ENCODE measurements at regions not wholly inside any gene's neighbourhood (a gene's known extent, or its start where the extent isn't known, plus 50 kb on each side); places are given as distances from the start of the nearest gene placed in this dataset.

DNA sequence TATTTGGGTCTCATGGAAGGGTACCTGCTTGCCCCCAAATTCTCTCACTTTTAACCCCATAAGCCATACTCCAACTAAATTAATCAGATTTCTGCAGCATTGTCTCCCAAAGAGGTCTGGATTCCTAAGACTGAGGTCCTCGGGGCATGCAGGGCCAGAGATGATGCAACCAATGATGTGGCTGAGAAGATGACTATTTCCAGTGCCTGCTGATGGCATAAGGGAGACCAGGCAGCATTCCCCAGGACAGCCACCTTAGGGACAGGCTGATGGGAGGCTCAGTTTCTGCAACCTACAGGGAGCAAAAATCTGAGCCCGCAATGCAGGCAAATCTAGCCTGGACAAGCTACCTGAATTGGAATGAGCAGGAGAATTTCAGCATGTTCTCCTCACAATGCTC, 76.8 kb upstream of the ASIC2 start:
- TF ChIP-seq, protein P1, sequence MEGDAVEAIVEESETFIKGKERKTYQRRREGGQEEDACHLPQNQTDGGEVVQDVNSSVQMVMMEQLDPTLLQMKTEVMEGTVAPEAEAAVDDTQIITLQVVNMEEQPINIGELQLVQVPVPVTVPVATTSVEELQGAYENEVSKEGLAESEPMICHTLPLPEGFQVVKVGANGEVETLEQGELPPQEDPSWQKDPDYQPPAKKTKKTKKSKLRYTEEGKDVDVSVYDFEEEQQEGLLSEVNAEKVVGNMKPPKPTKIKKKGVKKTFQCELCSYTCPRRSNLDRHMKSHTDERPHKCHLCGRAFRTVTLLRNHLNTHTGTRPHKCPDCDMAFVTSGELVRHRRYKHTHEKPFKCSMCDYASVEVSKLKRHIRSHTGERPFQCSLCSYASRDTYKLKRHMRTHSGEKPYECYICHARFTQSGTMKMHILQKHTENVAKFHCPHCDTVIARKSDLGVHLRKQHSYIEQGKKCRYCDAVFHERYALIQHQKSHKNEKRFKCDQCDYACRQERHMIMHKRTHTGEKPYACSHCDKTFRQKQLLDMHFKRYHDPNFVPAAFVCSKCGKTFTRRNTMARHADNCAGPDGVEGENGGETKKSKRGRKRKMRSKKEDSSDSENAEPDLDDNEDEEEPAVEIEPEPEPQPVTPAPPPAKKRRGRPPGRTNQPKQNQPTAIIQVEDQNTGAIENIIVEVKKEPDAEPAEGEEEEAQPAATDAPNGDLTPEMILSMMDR (conservative IDR thresholded peaks at IDR 0.05; ENCODE audit: low read depth, low read length), result no peak
- no peak for TF ChIP-seq EZH2 (IDR thresholded peaks at IDR 0.05; ENCODE audit: borderline replicate concordance, low read depth, low read length, poor library complexity, severe bottlenecking)
